ENCODE measurements at regions not wholly inside any gene's neighbourhood (a gene's known extent, or its start where the extent isn't known, plus 50 kb on each side); places are given as distances from the start of the nearest gene placed in this dataset.

- TF ChIP-seq EZH2 (IDR thresholded peaks at IDR 0.05; ENCODE audit: borderline replicate concordance, low read depth, low read length, severe bottlenecking): no peak
- TF ChIP-seq, protein P1, sequence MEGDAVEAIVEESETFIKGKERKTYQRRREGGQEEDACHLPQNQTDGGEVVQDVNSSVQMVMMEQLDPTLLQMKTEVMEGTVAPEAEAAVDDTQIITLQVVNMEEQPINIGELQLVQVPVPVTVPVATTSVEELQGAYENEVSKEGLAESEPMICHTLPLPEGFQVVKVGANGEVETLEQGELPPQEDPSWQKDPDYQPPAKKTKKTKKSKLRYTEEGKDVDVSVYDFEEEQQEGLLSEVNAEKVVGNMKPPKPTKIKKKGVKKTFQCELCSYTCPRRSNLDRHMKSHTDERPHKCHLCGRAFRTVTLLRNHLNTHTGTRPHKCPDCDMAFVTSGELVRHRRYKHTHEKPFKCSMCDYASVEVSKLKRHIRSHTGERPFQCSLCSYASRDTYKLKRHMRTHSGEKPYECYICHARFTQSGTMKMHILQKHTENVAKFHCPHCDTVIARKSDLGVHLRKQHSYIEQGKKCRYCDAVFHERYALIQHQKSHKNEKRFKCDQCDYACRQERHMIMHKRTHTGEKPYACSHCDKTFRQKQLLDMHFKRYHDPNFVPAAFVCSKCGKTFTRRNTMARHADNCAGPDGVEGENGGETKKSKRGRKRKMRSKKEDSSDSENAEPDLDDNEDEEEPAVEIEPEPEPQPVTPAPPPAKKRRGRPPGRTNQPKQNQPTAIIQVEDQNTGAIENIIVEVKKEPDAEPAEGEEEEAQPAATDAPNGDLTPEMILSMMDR (IDR thresholded peaks at IDR 0.05; ENCODE audit: borderline replicate concordance, extremely low read depth, low read length, poor library complexity, severe bottlenecking): no peak
- Histone ChIP-seq H3K27me3 (ENCODE audit: insufficient read depth, low read length, poor library complexity) (no peaks in the 10 kb centered on the region), H3K79me2 (ENCODE audit: insufficient read depth, low read length) (no peaks in the 10 kb centered on the region), H3K4me3 (ENCODE audit: low read depth in 1 of 2, low read length in 2 of 2) (no peak overlapping the region), H3K9ac (ENCODE audit: low read depth, low read length) (no peak overlapping the region), H3K4me2 (ENCODE audit: insufficient read depth, low read length) (no peak overlapping the region), H3K27ac (ENCODE audit: low read length) (no peak overlapping the region), H3K9me3 (ENCODE audit: insufficient read depth, low read length, severe bottlenecking) (no peaks in the 10 kb centered on the region), H4K20me1 (ENCODE audit: insufficient read depth, low read length) (no peaks in the 10 kb centered on the region), H3K36me3 (ENCODE audit: insufficient read depth, low read length) (no peaks in the 10 kb centered on the region), H2AFZ (ENCODE audit: low read depth, low read length) (no peak overlapping the region), H3K4me1 (ENCODE audit: insufficient read depth, low read length) (no peaks in the 10 kb centered on the region)
- ATAC-seq (ENCODE audit: insufficient read depth, low read depth): no peak
- no peak for DNase-seq
Observed at GRCh38 chr14:84819528-84819927, 710.4 kb upstream of the FLRT2 start.

DNA sequence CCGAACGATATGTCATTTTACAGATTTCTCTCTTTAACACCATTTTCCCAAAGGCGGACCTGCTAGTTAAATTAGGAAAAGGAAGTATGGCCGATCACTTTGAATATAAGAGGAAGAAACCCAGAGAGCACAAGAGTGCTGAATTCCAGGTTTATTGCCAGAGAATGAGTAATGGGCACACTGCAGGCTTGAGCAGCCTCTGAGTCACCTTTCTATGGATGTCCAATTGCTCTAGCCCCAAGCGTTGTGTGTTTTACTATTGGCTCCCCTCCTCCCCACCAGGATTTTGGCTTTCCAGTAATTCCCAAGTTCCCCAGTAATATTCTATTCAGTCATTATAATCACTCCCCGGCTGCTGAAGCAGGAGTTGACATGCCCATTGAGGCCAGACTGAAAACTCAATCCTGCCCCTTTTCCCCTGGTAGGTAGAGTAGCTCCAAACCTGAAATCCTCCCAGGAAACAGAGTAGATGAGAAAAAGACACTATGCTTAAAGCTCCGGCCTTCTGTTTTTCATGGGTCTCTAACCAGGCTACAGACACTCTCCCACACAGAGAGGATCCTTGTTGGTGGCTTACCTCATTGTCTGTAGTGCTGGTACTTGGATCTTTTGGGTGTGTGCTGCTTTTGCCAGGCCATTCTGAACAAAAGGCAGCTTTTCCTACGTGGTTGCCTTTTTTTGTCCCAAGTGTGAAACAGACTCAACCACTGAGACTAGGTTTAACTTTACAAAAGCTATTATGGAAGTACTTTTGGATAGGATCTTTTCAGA is 704.3 kb upstream of the FLRT2 start:
- H3K4me3 ChIP-seq (ENCODE audit: low read depth in 1 of 2, low read length in 2 of 2): no peak overlapping the region
- no peaks in the 10 kb centered on the region for H3K36me3 ChIP-seq (ENCODE audit: insufficient read depth, low read length)
- peaks cover 3% of the 10 kb centered on the region for H3K9me3 ChIP-seq (ENCODE audit: insufficient read depth, low read length, severe bottlenecking)
- no peak overlapping the region for H3K4me2 ChIP-seq (ENCODE audit: insufficient read depth, low read length)
- H2AFZ ChIP-seq (ENCODE audit: low read depth, low read length): no peak overlapping the region
- H4K20me1 ChIP-seq (ENCODE audit: insufficient read depth, low read length): no peaks in the 10 kb centered on the region
- H3K79me2 ChIP-seq (ENCODE audit: insufficient read depth, low read length): no peaks in the 10 kb centered on the region
- H3K27me3 ChIP-seq (ENCODE audit: insufficient read depth, low read length, poor library complexity): no peaks in the 10 kb centered on the region
- DNase-seq (no peak), ATAC-seq (ENCODE audit: insufficient read depth, low read depth) (no peak)
- H3K27ac ChIP-seq (ENCODE audit: low read length): no peak overlapping the region
- no peak overlapping the region for H3K9ac ChIP-seq (ENCODE audit: low read depth, low read length)
- H3K4me1 ChIP-seq (ENCODE audit: insufficient read depth, low read length): no peaks in the 10 kb centered on the region
- TF ChIP-seq, protein P1 (IDR thresholded peaks at IDR 0.05; ENCODE audit: borderline replicate concordance, extremely low read depth, low read length, poor library complexity, severe bottlenecking): no peak

DNA sequence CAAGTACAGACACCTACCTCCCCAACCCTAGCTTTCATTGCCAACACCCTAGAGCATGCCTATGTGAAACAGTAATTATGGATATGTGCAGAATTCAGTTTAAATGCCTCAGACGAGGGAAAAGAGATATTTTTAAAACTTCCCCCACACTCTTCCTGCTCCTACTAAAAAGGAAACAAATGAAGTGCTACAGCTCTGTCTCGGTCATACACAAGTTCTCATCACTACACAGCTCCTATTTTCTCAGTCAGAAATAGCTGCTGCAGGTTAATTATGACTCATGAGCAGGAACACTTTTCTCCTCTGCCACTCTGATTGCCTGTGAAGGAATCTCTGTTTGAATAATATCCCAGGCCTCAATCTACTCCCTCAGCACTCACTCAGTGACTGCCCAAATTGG is 703.6 kb upstream of the FLRT2 start:
- Histone ChIP-seq H3K9me3 (ENCODE audit: insufficient read depth, low read length, severe bottlenecking) (peaks cover 3% of the 10 kb centered on the region), H3K79me2 (ENCODE audit: insufficient read depth, low read length) (no peaks in the 10 kb centered on the region), H3K4me2 (ENCODE audit: insufficient read depth, low read length) (no peak overlapping the region), H3K4me3 (ENCODE audit: low read depth in 1 of 2, low read length in 2 of 2) (no peak overlapping the region), H4K20me1 (ENCODE audit: insufficient read depth, low read length) (no peaks in the 10 kb centered on the region), H3K27ac (ENCODE audit: low read length) (no peak overlapping the region), H3K36me3 (ENCODE audit: insufficient read depth, low read length) (no peaks in the 10 kb centered on the region), H3K4me1 (ENCODE audit: insufficient read depth, low read length) (no peaks in the 10 kb centered on the region), H3K9ac (ENCODE audit: low read depth, low read length) (no peak overlapping the region), H2AFZ (ENCODE audit: low read depth, low read length) (no peak overlapping the region), H3K27me3 (ENCODE audit: insufficient read depth, low read length, poor library complexity) (no peaks in the 10 kb centered on the region)
- no peak for ATAC-seq (ENCODE audit: insufficient read depth, low read depth)
- TF ChIP-seq EZH2 (IDR thresholded peaks at IDR 0.05; ENCODE audit: borderline replicate concordance, low read depth, low read length, severe bottlenecking): no peak
- DNase-seq: no peak

GRCh38 chr14:84850595-84850994 is 679.3 kb upstream of the FLRT2 start:
- no peak overlapping the region for H3K4me2 ChIP-seq (ENCODE audit: insufficient read depth, low read length)

More at GRCh38 chr14:84850595-84850994, 679.3 kb upstream of the FLRT2 start:
- H3K4me1 ChIP-seq (ENCODE audit: insufficient read depth, low read length): no peaks in the 10 kb centered on the region
- no peak for ATAC-seq (ENCODE audit: insufficient read depth, low read depth)
- no peaks in the 10 kb centered on the region for H3K79me2 ChIP-seq (ENCODE audit: insufficient read depth, low read length)
- H2AFZ ChIP-seq (ENCODE audit: low read depth, low read length): no peak overlapping the region
- no peak overlapping the region for H3K9ac ChIP-seq (ENCODE audit: low read depth, low read length)
- no peak for TF ChIP-seq EZH2 (IDR thresholded peaks at IDR 0.05; ENCODE audit: borderline replicate concordance, low read depth, low read length, severe bottlenecking)
- TF ChIP-seq, protein P1 (IDR thresholded peaks at IDR 0.05; ENCODE audit: borderline replicate concordance, extremely low read depth, low read length, poor library complexity, severe bottlenecking): no peak
- no peak for DNase-seq
- peaks cover 4% of the 10 kb centered on the region for H3K9me3 ChIP-seq (ENCODE audit: insufficient read depth, low read length, severe bottlenecking)
- no peaks in the 10 kb centered on the region for H3K27me3 ChIP-seq (ENCODE audit: insufficient read depth, low read length, poor library complexity)
- H3K27ac ChIP-seq (ENCODE audit: low read length): no peak overlapping the region
- no peak overlapping the region for H3K4me3 ChIP-seq (ENCODE audit: low read depth in 1 of 2, low read length in 2 of 2)
- no peaks in the 10 kb centered on the region for H4K20me1 ChIP-seq (ENCODE audit: insufficient read depth, low read length)
- H3K36me3 ChIP-seq (ENCODE audit: insufficient read depth, low read length): no peaks in the 10 kb centered on the region

All from DND-41 (cell line).